HuH-7 (cell line): ENCODE measurements at regions not wholly inside any gene's neighbourhood (a gene's known extent, or its start where the extent isn't known, plus 50 kb on each side); places are given as distances from the start of the nearest gene placed in this dataset.
"Not testable (repeated sequence)": the region's sequence is repeated elsewhere in the genome, so short reads cannot be mapped to it uniquely, and the experiment has no call there.

ENCODE experiments used
- DNase-seq: peaks from one replicate; pipeline ENCODE4 v3.0.0; 2011; ENCODE audit warnings: low spot score

- DNase-seq, result no peak
These were observed 624.2 kb upstream of the GRIN3A start for GRCh38 chr9:102362470-102363132.

- DNase-seq, result no peak
These were observed 622.4 kb upstream of the GRIN3A start for GRCh38 chr9:102360846-102361245.

- DNase-seq, result no peak
These were observed 617.5 kb upstream of the GRIN3A start for GRCh38 chr9:102355982-102356381.

- no peak for DNase-seq
These were observed 615.6 kb upstream of the GRIN3A start for GRCh38 chr9:102354041-102354440.

- not testable (repeated sequence) for DNase-seq
These were observed 599.0 kb upstream of the GRIN3A start for GRCh38 chr9:102337471-102337870.

GRCh38 chr9:102309379-102309778 lies 570.9 kb upstream of the GRIN3A start:
- DNase-seq, result no peak

GRCh38 chr9:102295188-102295587 lies 556.7 kb upstream of the GRIN3A start:
- no peak for DNase-seq

GRCh38 chr9:102273952-102274351 lies 535.5 kb upstream of the GRIN3A start:
- no peak for DNase-seq

- no peak for DNase-seq
These were observed 514.7 kb upstream of the GRIN3A start for GRCh38 chr9:102253099-102253498.

GRCh38 chr9:102244916-102245315 lies 506.5 kb upstream of the GRIN3A start:
- DNase-seq, result no peak

GRCh38 chr9:102237520-102237919 lies 499.1 kb upstream of the GRIN3A start:
- no peak for DNase-seq

GRCh38 chr9:102237094-102237493 lies 498.6 kb upstream of the GRIN3A start:
- DNase-seq, result no peak

GRCh38 chr9:102227416-102227815 lies 489.0 kb upstream of the GRIN3A start:
- not testable (repeated sequence) for DNase-seq

GRCh38 chr9:102225841-102226441 lies 487.5 kb upstream of the GRIN3A start:
- no peak for DNase-seq

GRCh38 chr9:102223320-102224136 lies 485.1 kb upstream of the GRIN3A start:
- not testable (repeated sequence) for DNase-seq

GRCh38 chr9:102209176-102209575 lies 470.7 kb upstream of the GRIN3A start:
- DNase-seq, result no peak

GRCh38 chr9:102206432-102206831 lies 468.0 kb upstream of the GRIN3A start:
- no peak for DNase-seq

- no peak for DNase-seq
These were observed 466.8 kb upstream of the GRIN3A start for GRCh38 chr9:102205251-102205650.

GRCh38 chr9:102202126-102202525 lies 463.7 kb upstream of the GRIN3A start:
- no peak for DNase-seq

GRCh38 chr9:102185962-102186361 lies 447.5 kb upstream of the GRIN3A start:
- no peak for DNase-seq

- no peak for DNase-seq
These were observed 446.9 kb upstream of the GRIN3A start for GRCh38 chr9:102185371-102185770.

- no peak for DNase-seq
These were observed 440.4 kb upstream of the GRIN3A start for GRCh38 chr9:102178811-102179210.

GRCh38 chr9:102174202-102174601 lies 435.8 kb upstream of the GRIN3A start:
- DNase-seq, result not testable (repeated sequence)
